CD14-positive monocyte (primary cell): ENCODE measurements at regions not wholly inside any gene's neighbourhood (a gene's known extent, or its start where the extent isn't known, plus 50 kb on each side); places are given as distances from the start of the nearest gene placed in this dataset.

Experiments
- DNase-seq, 3 donors: peaks; one replicate each; pipeline ENCODE4 v3.0.0-alpha.2; 2011 to 2022
- H2AFZ ChIP-seq: 2 replicates; pipeline ENCODE4 v1.6.0; 2012; ENCODE audit warnings: mild to moderate bottlenecking, low read depth, low read length, inconsistent platforms; ENCODE audit not compliant: insufficient read depth, poor library complexity, severe bottlenecking
- H3K27ac ChIP-seq, 2 donors: 1 replicate in 1 of 2; 2 replicates in 1 of 2; pipeline ENCODE4 v1.5.1; 2012 to 2013; ENCODE audit warnings: low read length in 2 of 2, control low read depth in 1 of 2, inconsistent platforms in 1 of 2, low read depth in 1 of 2, mild to moderate bottlenecking in 1 of 2
- H3K27me3 ChIP-seq, 2 donors: one replicate each; pipeline versions ENCODE4 v1.6.0 to v1.6.1; 2011 to 2013; ENCODE audit warnings: low read length in 2 of 2; ENCODE audit not compliant: control insufficient read depth in 2 of 2, insufficient read depth in 2 of 2
- H3K36me3 ChIP-seq, 2 donors: replicated peaks in 1 of 2; 1 replicate in 1 of 2; 2 replicates in 1 of 2; pipeline versions ENCODE4 v1.5.1 to v1.6.1; 2012 to 2013; ENCODE audit warnings: low read length in 2 of 2, control low read depth in 1 of 2, inconsistent platforms in 1 of 2, mild to moderate bottlenecking in 1 of 2; ENCODE audit not compliant: insufficient read depth in 2 of 2, control insufficient read depth in 1 of 2
- H3K4me1 ChIP-seq, 2 donors: 1 replicate in 1 of 2; 2 replicates in 1 of 2; pipeline versions ENCODE4 v1.5.1 to v1.6.1; 2012 to 2013; ENCODE audit warnings: low read length in 2 of 2, control low read depth in 1 of 2, inconsistent platforms in 1 of 2, mild to moderate bottlenecking in 1 of 2, moderate library complexity in 1 of 2; ENCODE audit not compliant: insufficient read depth in 2 of 2, control insufficient read depth in 1 of 2
- H3K4me2 ChIP-seq: replicated peaks from 2 replicates; pipeline ENCODE3; 2012; ENCODE audit warnings: low read length, moderate library complexity, mild to moderate bottlenecking; ENCODE audit not compliant: poor library complexity, severe bottlenecking; ENCODE audit errors: extremely low read depth
- H3K4me3 ChIP-seq, 3 experiments: fragments of 200-600 bp in 1 of 3; sonication (generic) in 1 of 3; replicated peaks in 1 of 3; 1 replicate in 2 of 3; 2 replicates in 1 of 3; pipeline ENCODE4 v1.5.1; 2011 to 2013; ENCODE audit warnings: low read length in 3 of 3, mild to moderate bottlenecking in 3 of 3, control low read depth in 2 of 3, low read depth in 2 of 3, inconsistent platforms in 1 of 3, moderate library complexity in 1 of 3
- H3K79me2 ChIP-seq: 2 replicates; pipeline ENCODE4 v1.6.0; 2012; ENCODE audit warnings: mild to moderate bottlenecking, control low read depth, inconsistent platforms, low read length, moderate library complexity; ENCODE audit not compliant: insufficient read depth
- H3K9ac ChIP-seq: 2 replicates; pipeline ENCODE4 v1.6.0; 2017; ENCODE audit warnings: low read length, mild to moderate bottlenecking; ENCODE audit not compliant: insufficient read depth, poor library complexity, severe bottlenecking
- H3K9me3 ChIP-seq, 2 donors: replicated peaks in 1 of 2; 1 replicate in 1 of 2; 2 replicates in 1 of 2; pipeline versions ENCODE4 v1.5.1 to v1.6.1; 2012 to 2013; ENCODE audit warnings: low read length in 2 of 2, control low read depth in 1 of 2; ENCODE audit not compliant: control insufficient read depth in 1 of 2, insufficient read depth in 1 of 2
- H4K20me1 ChIP-seq: 2 replicates; pipeline ENCODE4 v1.6.0; 2012; ENCODE audit warnings: mild to moderate bottlenecking, low read length, control low read depth, moderate library complexity; ENCODE audit not compliant: insufficient read depth
- H3K27ac Mint-ChIP-seq, 7 donors: one replicate each; pipeline ENCODE4 v1.8.0; 2020; ENCODE audit warnings: mild to moderate bottlenecking in 7 of 7, mixed read lengths in 7 of 7, moderate library complexity in 6 of 7, inconsistent platforms in 2 of 7
- H3K27me3 Mint-ChIP-seq, 3 donors: one replicate each; pipeline ENCODE4 v1.8.0; 2021 to 2022; ENCODE audit warnings: low read depth in 3 of 3, mild to moderate bottlenecking in 3 of 3, mixed read lengths in 3 of 3, moderate library complexity in 3 of 3, inconsistent platforms in 1 of 3
- H3K36me3 Mint-ChIP-seq, 2 donors: one replicate each; pipeline ENCODE4 v1.8.0; 2020; ENCODE audit warnings: mixed read lengths in 2 of 2, inconsistent platforms in 1 of 2, mild to moderate bottlenecking in 1 of 2
- H3K4me1 Mint-ChIP-seq: one replicate; pipeline ENCODE4 v1.8.0; 2020; ENCODE audit warnings: mild to moderate bottlenecking, mixed read lengths
- H3K4me3 Mint-ChIP-seq, 2 donors: one replicate each; pipeline ENCODE4 v1.8.0; 2020; ENCODE audit warnings: mild to moderate bottlenecking in 2 of 2, mixed read lengths in 2 of 2, moderate library complexity in 1 of 2
- H3K9me3 Mint-ChIP-seq, 7 donors: one replicate each; pipeline ENCODE4 v1.8.0; 2020 to 2022; ENCODE audit warnings: mixed read lengths in 7 of 7, mild to moderate bottlenecking in 6 of 7, moderate library complexity in 6 of 7, inconsistent platforms in 2 of 7
- WGBS: methylation state at CpG from one replicate; pipeline ENCODE4 v1.1.5; 2013; ENCODE audit warnings: missing lambda C conversion rate; ENCODE audit not compliant: insufficient coverage; 5-methylcytosine and 5-hydroxymethylcytosine counted together
- intact Hi-C, 2 donors: fragments of 100-400 bp; cut with micrococcal nuclease; formaldehyde crosslinking; loops; one replicate each; pipeline versions ENCODE4 v1.15.0 to v1.15.1; 2023
- TF ChIP-seq, protein P1 (sequence below): fragments of 200-600 bp; IDR thresholded peaks from one replicate; pipeline ENCODE4 v1.8.0; 2022; ENCODE audit warnings: antibody characterized with exemption, mild to moderate bottlenecking

DNA sequence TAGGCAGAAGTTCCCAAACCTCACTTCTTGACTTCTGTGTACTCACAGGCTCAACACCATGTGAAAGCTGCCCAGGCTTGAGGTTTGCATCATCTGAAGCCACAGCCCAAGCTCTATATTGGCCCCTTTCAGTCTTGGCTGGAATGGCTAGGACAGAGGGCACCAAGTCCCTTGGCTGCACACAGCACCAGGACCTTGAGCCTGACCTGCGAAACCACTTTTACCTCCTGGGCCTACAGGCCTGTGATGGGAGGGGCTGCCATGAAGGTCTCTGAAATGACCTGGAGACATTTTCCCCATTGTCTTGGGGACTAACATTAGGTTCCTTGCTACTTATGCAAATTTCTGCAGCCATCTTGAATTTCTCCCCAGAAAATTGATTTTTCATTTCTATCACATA is 288.3 kb upstream of the ZC3H12C start:
- TF ChIP-seq, protein P1, sequence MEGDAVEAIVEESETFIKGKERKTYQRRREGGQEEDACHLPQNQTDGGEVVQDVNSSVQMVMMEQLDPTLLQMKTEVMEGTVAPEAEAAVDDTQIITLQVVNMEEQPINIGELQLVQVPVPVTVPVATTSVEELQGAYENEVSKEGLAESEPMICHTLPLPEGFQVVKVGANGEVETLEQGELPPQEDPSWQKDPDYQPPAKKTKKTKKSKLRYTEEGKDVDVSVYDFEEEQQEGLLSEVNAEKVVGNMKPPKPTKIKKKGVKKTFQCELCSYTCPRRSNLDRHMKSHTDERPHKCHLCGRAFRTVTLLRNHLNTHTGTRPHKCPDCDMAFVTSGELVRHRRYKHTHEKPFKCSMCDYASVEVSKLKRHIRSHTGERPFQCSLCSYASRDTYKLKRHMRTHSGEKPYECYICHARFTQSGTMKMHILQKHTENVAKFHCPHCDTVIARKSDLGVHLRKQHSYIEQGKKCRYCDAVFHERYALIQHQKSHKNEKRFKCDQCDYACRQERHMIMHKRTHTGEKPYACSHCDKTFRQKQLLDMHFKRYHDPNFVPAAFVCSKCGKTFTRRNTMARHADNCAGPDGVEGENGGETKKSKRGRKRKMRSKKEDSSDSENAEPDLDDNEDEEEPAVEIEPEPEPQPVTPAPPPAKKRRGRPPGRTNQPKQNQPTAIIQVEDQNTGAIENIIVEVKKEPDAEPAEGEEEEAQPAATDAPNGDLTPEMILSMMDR: no peak
- H3K4me3 ChIP-seq: no peak overlapping the region
- Mint-ChIP-seq H3K27me3 (no peaks in the 10 kb centered on the region), H3K9me3 (peaks cover 3 to 12% (median 6%) of the 10 kb centered on the region in 7 donors), H3K27ac (no peak overlapping the region), H3K4me3 (no peak overlapping the region), H3K4me1 (no peaks in the 10 kb centered on the region), H3K36me3 (no peaks in the 10 kb centered on the region)
- H3K9me3 ChIP-seq: peaks cover 0 to 7% of the 10 kb centered on the region in 2 donors
- H3K9ac ChIP-seq: no peak overlapping the region
- no peaks in the 10 kb centered on the region for H3K27me3 ChIP-seq
- H4K20me1 ChIP-seq: no peaks in the 10 kb centered on the region
- WGBS: no CpG with 5 or more reads among the region's 1 CpG
- no peak for DNase-seq
- no peak overlapping the region for H3K4me2 ChIP-seq
- no peak overlapping the region for H3K27ac ChIP-seq
- no peaks in the 10 kb centered on the region for H3K4me1 ChIP-seq
- no peaks in the 10 kb centered on the region for H3K36me3 ChIP-seq
- intact Hi-C loops: no loop called here
- H2AFZ ChIP-seq: no peak overlapping the region
- H3K79me2 ChIP-seq: no peaks in the 10 kb centered on the region

DNA sequence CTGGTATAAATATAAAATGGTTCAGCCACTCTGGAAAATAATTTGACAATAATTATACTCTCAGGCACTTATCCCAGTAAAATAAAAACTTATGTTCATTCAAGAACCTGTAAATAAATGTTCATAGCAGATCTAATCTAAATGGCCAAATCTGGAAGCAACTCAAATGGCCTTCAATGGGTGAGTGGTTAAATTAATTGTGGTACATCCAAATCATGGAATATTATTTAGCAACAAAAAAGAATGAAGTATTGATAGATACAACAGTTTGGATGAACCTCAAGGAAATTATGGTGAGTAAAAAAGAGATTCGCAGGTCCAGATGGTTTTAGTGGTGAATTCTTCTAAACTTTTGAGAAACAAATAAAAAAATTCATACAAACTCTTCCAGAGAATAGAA is 287.0 kb upstream of the ZC3H12C start:
- no peak for DNase-seq
- no peak overlapping the region for H3K27ac ChIP-seq
- no CpG with 5 or more reads among the region's 1 CpG for WGBS
- no peaks in the 10 kb centered on the region for H3K4me1 ChIP-seq
- H3K27me3 ChIP-seq: no peaks in the 10 kb centered on the region
- H3K9me3 ChIP-seq: peaks cover 0 to 7% of the 10 kb centered on the region in 2 donors
- intact Hi-C loops: no loop called here
- H3K4me1 Mint-ChIP-seq: no peaks in the 10 kb centered on the region
- no peaks in the 10 kb centered on the region for H3K79me2 ChIP-seq
- H4K20me1 ChIP-seq: no peaks in the 10 kb centered on the region
- no peaks in the 10 kb centered on the region for H3K36me3 Mint-ChIP-seq
- H2AFZ ChIP-seq: no peak overlapping the region
- no peak overlapping the region for H3K9ac ChIP-seq
- TF ChIP-seq, protein P1: no peak
- peaks cover 3 to 12% (median 6%) of the 10 kb centered on the region in 7 donors for H3K9me3 Mint-ChIP-seq
- H3K27me3 Mint-ChIP-seq: no peaks in the 10 kb centered on the region
- H3K4me2 ChIP-seq: no peak overlapping the region
- H3K4me3 Mint-ChIP-seq: no peak overlapping the region
- H3K27ac Mint-ChIP-seq: no peak overlapping the region
- no peak overlapping the region for H3K4me3 ChIP-seq
- H3K36me3 ChIP-seq: no peaks in the 10 kb centered on the region
